Panc1 (cell line): ENCODE measurements at regions not wholly inside any gene's neighbourhood (a gene's known extent, or its start where the extent isn't known, plus 50 kb on each side); places are given as distances from the start of the nearest gene placed in this dataset.

ENCODE experiments used
- ATAC-seq: fragments of 200-7000 bp; cut with Tn5 transposase; 2 replicates; pipeline ENCODE4 v1.9.1; 2020; ENCODE audit warnings: mild to moderate bottlenecking, moderate library complexity
- BruUV-seq: library from RNA; stranded (reverse); fragments of 400-500 nt; replicated peaks from 2 replicates; lab custom pipeline; 2021; lab: Mats Ljungman, UMichigan
- CTCF ChIA-PET: fragments of 300-600 bp; sonication (Branson Sonifier 250); formaldehyde crosslinking; loops from one replicate; lab custom pipeline; 2022; ENCODE audit warnings: antibody characterized with exemption; lab: Charles Lee
- POLR2A ChIA-PET: fragments of 300-600 bp; sonication (Branson Sonifier 250); formaldehyde crosslinking; loops from one replicate; lab custom pipeline; 2022; ENCODE audit warnings: antibody characterized with exemption; lab: Charles Lee
- DNase-seq: peaks from one replicate; pipeline ENCODE4 v3.0.0-alpha.2; 2010; ENCODE audit warnings: low read depth, low spot score
- H3K27ac ChIP-seq: 2 replicates; pipeline ENCODE4 v1.5.1; 2011; ENCODE audit warnings: mild to moderate bottlenecking, low read length, inconsistent platforms
- H3K27me3 ChIP-seq: fragments of 200-500 bp; sonication (Bioruptor generic); 2 replicates; pipeline ENCODE4 v1.6.0; 2014; ENCODE audit warnings: low read length, inconsistent platforms; ENCODE audit not compliant: control insufficient read depth, insufficient read depth
- H3K36me3 ChIP-seq: fragments of 200-500 bp; sonication (Bioruptor generic); 2 replicates; pipeline ENCODE4 v1.5.1; 2014; ENCODE audit warnings: inconsistent platforms, mild to moderate bottlenecking, low read length, moderate library complexity; ENCODE audit not compliant: control insufficient read depth, insufficient read depth
- H3K4me1 ChIP-seq: 2 replicates; pipeline ENCODE4 v1.5.1; 2011; ENCODE audit warnings: inconsistent platforms, mild to moderate bottlenecking, low read length, moderate library complexity; ENCODE audit not compliant: control insufficient read depth, insufficient read depth
- H3K4me3 ChIP-seq, 2 experiments: 2 replicates each; pipeline ENCODE4 v1.5.1; 2011 to 2012; ENCODE audit warnings: low read depth in 2 of 2, low read length in 2 of 2, mild to moderate bottlenecking in 2 of 2, inconsistent platforms in 1 of 2, moderate library complexity in 1 of 2
- H3K9me3 ChIP-seq: fragments of 200-500 bp; sonication (Bioruptor generic); 2 replicates; pipeline ENCODE4 v1.5.1; 2014; ENCODE audit warnings: low read depth, mild to moderate bottlenecking, inconsistent platforms, low read length, moderate library complexity; ENCODE audit not compliant: control insufficient read depth, insufficient read depth
- CTCF ChIP-seq: fragments of 450-650 bp; IDR thresholded peaks from 2 replicates; pipeline ENCODE4 v1.5.1; 2017; ENCODE audit warnings: mild to moderate bottlenecking
- POLR2AphosphoS5 ChIP-seq: IDR thresholded peaks from 2 replicates; pipeline ENCODE4 v1.6.1; 2012; ENCODE audit warnings: mild to moderate bottlenecking, low read depth, low read length, moderate library complexity
- REST ChIP-seq, 2 experiments: IDR thresholded peaks; 2 replicates each; pipeline ENCODE4 v1.6.1; 2011 to 2012; ENCODE audit warnings: low read depth in 2 of 2, control low read depth in 1 of 2, low read length in 1 of 2, mild to moderate bottlenecking in 1 of 2, moderate library complexity in 1 of 2; ENCODE audit not compliant: insufficient read depth in 1 of 2
- SIN3A ChIP-seq: IDR thresholded peaks from 2 replicates; pipeline ENCODE4 v1.6.1; 2012; ENCODE audit warnings: low read depth, mild to moderate bottlenecking, low read length, moderate library complexity, borderline replicate concordance; ENCODE audit not compliant: insufficient read depth
- TCF7L2 ChIP-seq: IDR thresholded peaks from 2 replicates; pipeline ENCODE4 v1.6.1; 2011; ENCODE audit warnings: mild to moderate bottlenecking, low read depth, low read length, inconsistent platforms
- in situ Hi-C: cut with HindIII; loops from 2 replicates; pipeline ENCODE4 v1.10.0; 2016; ENCODE audit warnings: low sequenced_read_pairs, low pct_unique_long_range_greater_than_20kb
- intact Hi-C: fragments of 100-400 bp; cut with micrococcal nuclease; formaldehyde crosslinking; loops from one replicate; pipeline ENCODE4 v1.10.0; 2022; ENCODE audit not compliant: unreplicated experiment

- ATAC-seq = no peak
- Histone ChIP-seq H3K36me3 (no peaks in the 10 kb centered on the region), H3K4me1 (no peaks in the 10 kb centered on the region), H3K4me3 (no peak overlapping the region), H3K27me3 (no peaks in the 10 kb centered on the region; the same call in 1 of the 2 replicates), H3K27ac (no peak overlapping the region), H3K9me3 (no peaks in the 10 kb centered on the region)
- in situ Hi-C loops = no loop called here
- intact Hi-C loops = no loop called here
- ChIA-PET POLR2A (no interaction called here), CTCF (no interaction called here)
- TF ChIP-seq SIN3A (no peak), CTCF (no peak), TCF7L2 (no peak)
- no peak for DNase-seq
- BruUV-seq = no TSS peak
Observed at GRCh38 chr6:40256224-40256623, 322.0 kb upstream of the MOCS1 start.

GRCh38 chr6:40253420-40253819, 319.2 kb upstream of the MOCS1 start:
- H3K27me3 ChIP-seq = no peaks in the 10 kb centered on the region; the same call in 1 of the 2 replicates
- H3K36me3 ChIP-seq = no peaks in the 10 kb centered on the region
- POLR2A ChIA-PET = no interaction called here
- DNase-seq = no peak
- TF ChIP-seq SIN3A (no peak), TCF7L2 (no peak), REST (IDR thresholded peaks at IDR 0.05; ENCODE audit: insufficient read depth in 1 of 2, low read depth in 2 of 2, low read length in 1 of 2) (no peak), CTCF (no peak), POLR2AphosphoS5 (no peak)
- intact Hi-C loops = no loop called here
- H3K4me3 ChIP-seq = no peak overlapping the region
- no peaks in the 10 kb centered on the region for H3K4me1 ChIP-seq
- no peak overlapping the region for H3K27ac ChIP-seq
- ATAC-seq = no peak
- CTCF ChIA-PET = no interaction called here
- in situ Hi-C loops = no loop called here
- H3K9me3 ChIP-seq = no peaks in the 10 kb centered on the region
- no TSS peak for BruUV-seq
